ENCODE measurements at regions not wholly inside any gene's neighbourhood (a gene's known extent, or its start where the extent isn't known, plus 50 kb on each side); places are given as distances from the start of the nearest gene placed in this dataset.

DNA sequence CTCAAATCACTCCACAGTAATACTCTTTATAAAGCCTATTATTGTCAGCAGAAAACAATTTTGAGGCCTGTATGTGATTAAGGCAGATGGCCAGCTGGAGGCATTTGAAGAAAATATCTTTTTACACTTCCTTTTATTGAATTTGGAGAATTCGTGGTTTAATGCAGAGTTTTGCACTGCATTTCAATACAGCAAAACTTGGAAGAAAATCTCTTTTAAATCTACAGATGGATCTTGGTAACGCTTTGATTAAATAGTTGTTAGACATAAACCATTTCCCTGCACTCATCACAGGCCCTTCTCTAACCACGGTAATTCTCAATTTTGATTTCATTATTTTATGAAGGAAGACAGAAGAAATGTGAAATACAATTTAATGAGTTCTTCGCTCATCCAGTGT, 185.7 kb downstream of the RFC3 start:
- TF ChIP-seq, protein P1, sequence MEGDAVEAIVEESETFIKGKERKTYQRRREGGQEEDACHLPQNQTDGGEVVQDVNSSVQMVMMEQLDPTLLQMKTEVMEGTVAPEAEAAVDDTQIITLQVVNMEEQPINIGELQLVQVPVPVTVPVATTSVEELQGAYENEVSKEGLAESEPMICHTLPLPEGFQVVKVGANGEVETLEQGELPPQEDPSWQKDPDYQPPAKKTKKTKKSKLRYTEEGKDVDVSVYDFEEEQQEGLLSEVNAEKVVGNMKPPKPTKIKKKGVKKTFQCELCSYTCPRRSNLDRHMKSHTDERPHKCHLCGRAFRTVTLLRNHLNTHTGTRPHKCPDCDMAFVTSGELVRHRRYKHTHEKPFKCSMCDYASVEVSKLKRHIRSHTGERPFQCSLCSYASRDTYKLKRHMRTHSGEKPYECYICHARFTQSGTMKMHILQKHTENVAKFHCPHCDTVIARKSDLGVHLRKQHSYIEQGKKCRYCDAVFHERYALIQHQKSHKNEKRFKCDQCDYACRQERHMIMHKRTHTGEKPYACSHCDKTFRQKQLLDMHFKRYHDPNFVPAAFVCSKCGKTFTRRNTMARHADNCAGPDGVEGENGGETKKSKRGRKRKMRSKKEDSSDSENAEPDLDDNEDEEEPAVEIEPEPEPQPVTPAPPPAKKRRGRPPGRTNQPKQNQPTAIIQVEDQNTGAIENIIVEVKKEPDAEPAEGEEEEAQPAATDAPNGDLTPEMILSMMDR (conservative IDR thresholded peaks at IDR 0.05; ENCODE audit: control insufficient read depth, insufficient read depth, low read depth, low read length) = no peak
- H3K4me3 ChIP-seq (ENCODE audit: control insufficient read depth, low read depth, low read length) = no peak overlapping the region

DNA sequence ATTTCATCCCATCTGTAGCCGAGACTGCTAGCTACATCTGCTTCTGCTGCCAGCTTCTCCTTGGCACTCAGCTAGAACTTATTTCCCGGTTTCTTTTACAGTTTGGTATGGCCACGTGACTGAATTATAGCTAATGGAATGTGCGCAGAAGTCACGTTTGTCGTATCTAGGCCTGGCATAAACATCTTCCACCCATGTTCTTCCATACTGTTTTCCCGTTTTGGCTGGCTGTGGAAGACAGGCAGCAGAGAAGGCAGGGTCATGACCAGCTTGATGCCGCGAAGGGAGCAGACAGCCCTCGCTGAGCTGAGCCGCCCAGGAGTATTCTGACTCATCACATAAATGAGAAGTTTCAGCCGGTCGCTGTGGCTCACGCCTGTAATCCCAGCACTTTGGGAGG, 186.7 kb downstream of the RFC3 start:
- H3K4me3 ChIP-seq (ENCODE audit: control insufficient read depth, low read depth, low read length) = no peak overlapping the region
- TF ChIP-seq, protein P1 (conservative IDR thresholded peaks at IDR 0.05; ENCODE audit: control insufficient read depth, insufficient read depth, low read depth, low read length) = no peak
- DNase-seq (ENCODE audit: low read depth) = no peak

More for the DNA sequence above, 185.7 kb downstream of the RFC3 start:
- DNase-seq (ENCODE audit: low read depth) = no peak

DNA sequence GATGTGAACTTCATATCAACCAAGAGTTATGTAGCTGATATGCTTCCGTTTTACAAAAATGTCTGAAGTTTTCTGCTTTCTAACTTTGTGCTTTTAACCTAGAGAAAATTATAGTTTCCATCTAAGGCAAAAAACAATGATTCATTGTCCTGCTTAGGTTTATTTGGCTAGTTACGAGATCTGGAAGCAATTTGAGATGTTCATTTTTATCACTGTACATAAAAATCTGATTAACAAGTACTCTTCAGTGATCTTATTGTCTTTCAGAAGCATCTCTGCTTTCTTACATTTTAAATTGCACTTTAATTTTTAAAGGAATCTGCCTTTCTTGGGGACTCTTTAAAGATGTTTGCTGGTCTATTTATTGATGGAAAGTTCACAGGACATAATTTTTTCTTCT, 188.1 kb downstream of the RFC3 start:
- H3K4me3 ChIP-seq (ENCODE audit: control insufficient read depth, low read depth, low read length) = no peak overlapping the region
- TF ChIP-seq, protein P1 (conservative IDR thresholded peaks at IDR 0.05; ENCODE audit: control insufficient read depth, insufficient read depth, low read depth, low read length) = no peak
- no peak for DNase-seq (ENCODE audit: low read depth)

DNA sequence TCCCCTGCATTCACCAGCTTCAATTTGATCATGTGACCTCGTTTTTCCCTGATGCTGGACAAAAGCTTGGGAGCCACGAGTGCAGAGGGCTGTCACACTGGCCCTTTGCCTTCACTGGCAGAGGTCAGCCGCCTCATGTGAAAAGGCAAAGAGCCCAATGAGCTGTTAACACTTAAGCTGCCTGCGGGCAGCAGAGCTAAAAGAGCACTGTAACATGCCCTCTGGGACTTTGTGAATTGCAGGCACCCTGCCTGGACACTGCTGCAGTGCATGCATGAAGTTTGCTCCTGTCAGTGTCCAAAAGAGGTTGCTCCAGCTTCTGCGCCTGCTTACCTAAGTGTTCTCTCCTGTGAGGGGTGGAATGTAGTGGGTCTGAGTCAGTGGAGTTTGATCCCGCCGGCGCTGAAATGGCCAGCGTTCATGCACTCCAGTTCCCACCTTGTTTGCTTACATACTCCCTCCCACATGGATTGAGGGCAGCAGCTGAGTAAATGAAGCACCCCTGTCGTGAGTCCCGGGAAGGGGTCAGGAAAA, 193.7 kb downstream of the RFC3 start:
- DNase-seq (ENCODE audit: low read depth) = no peak
- TF ChIP-seq, protein P1 (conservative IDR thresholded peaks at IDR 0.05; ENCODE audit: control insufficient read depth, insufficient read depth, low read depth, low read length) = no peak
- no peak overlapping the region for H3K4me3 ChIP-seq (ENCODE audit: control insufficient read depth, low read depth, low read length)

DNA sequence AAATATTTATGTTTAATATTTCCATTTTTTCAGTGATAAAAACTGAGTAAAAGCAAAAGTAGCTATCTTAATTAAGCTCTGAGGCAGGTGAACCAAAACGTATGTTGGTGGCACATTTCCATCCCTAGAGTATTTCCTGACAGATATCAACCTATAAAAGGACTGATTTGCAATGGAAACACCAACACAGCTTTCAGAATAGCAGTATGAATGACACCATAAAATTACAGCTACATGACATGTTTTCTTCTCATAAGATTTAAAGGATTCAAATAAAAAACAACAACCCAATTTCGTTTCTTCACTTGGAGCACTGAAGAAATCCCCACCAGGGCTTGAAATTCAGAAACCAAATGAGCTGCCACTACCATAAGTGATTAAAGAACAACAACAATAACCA, 194.4 kb downstream of the RFC3 start:
- H3K4me3 ChIP-seq (ENCODE audit: control insufficient read depth, low read depth, low read length) = no peak overlapping the region
- TF ChIP-seq, protein P1 (conservative IDR thresholded peaks at IDR 0.05; ENCODE audit: control insufficient read depth, insufficient read depth, low read depth, low read length) = no peak
- no peak for DNase-seq (ENCODE audit: low read depth)

DNA sequence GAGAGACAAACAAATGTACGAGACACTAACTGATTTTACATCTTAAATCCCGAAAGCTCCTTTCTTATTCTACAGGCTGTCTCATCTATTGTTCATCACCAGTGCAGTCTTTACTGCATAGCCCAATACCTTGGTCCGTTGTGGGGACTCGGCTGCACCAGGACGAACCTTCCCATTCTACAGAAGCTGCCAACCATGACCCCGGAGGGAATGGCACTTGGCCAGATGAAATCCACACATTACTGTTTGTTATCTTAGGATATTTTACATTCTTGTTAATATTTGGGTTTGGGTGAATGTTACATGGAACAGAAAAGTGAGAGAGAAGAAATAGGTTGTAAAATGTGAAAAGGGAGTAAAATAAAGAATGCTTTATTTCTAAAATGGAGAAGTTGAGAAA, 195.1 kb downstream of the RFC3 start:
- TF ChIP-seq, protein P1 (conservative IDR thresholded peaks at IDR 0.05; ENCODE audit: control insufficient read depth, insufficient read depth, low read depth, low read length) = no peak
- H3K4me3 ChIP-seq (ENCODE audit: control insufficient read depth, low read depth, low read length) = no peak overlapping the region

DNA sequence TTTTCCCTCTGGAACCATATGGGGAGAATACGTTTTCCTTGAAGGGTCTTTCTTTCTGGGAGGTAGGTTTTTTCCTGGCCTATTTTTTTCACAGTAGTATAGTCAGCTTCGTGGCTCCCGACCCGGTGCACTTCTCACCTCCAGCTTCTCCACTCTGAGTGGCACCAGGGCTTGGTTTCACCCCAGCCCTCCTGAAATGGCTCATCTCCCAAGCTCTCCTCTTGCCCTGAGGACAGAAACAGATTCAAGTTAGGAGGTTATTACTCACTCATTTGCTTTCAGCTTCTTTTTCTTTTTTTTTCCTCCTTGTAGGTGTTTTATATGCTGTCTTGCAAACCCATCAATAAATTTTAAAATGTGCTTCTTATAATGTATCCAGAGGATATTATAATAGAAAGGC, 199.3 kb downstream of the RFC3 start:
- DNase-seq (ENCODE audit: low read depth) = no peak
- TF ChIP-seq, protein P1 (conservative IDR thresholded peaks at IDR 0.05; ENCODE audit: control insufficient read depth, insufficient read depth, low read depth, low read length) = no peak
- H3K4me3 ChIP-seq (ENCODE audit: control insufficient read depth, low read depth, low read length) = no peak overlapping the region

More for the DNA sequence above, 195.1 kb downstream of the RFC3 start:
- DNase-seq (ENCODE audit: low read depth) = no peak
